ENCODE measurements at regions not wholly inside any gene's neighbourhood (a gene's known extent, or its start where the extent isn't known, plus 50 kb on each side); places are given as distances from the start of the nearest gene placed in this dataset.

DNA sequence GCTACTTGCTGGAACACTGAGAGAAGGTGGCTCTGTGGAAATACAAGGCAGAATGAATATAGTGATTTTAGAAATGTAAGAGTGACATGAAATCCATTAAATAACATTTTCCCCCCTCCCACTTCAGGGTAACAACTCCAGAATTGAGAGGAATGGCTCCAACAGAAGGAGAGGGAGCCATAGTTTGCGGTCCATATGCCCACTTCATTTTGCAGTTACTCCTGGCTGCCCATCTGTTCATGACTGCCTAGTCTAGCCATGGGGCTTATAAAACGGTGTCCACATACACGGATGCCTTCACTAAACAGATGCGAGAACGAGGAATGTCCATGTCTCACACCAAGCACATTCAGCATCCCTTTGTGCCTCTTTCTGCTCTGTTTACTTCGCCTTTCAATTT, 186.7 kb downstream of the TMEM38B start:
- TF ChIP-seq, protein P1, sequence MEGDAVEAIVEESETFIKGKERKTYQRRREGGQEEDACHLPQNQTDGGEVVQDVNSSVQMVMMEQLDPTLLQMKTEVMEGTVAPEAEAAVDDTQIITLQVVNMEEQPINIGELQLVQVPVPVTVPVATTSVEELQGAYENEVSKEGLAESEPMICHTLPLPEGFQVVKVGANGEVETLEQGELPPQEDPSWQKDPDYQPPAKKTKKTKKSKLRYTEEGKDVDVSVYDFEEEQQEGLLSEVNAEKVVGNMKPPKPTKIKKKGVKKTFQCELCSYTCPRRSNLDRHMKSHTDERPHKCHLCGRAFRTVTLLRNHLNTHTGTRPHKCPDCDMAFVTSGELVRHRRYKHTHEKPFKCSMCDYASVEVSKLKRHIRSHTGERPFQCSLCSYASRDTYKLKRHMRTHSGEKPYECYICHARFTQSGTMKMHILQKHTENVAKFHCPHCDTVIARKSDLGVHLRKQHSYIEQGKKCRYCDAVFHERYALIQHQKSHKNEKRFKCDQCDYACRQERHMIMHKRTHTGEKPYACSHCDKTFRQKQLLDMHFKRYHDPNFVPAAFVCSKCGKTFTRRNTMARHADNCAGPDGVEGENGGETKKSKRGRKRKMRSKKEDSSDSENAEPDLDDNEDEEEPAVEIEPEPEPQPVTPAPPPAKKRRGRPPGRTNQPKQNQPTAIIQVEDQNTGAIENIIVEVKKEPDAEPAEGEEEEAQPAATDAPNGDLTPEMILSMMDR (IDR thresholded peaks at IDR 0.05; ENCODE audit: insufficient read depth in 1 of 2, low read depth in 1 of 2, low read length in 1 of 2, severe bottlenecking in 1 of 2, unreplicated experiment in 1 of 2): no peak
- Mint-ChIP-seq H3K27me3 (ENCODE audit: insufficient read depth, unreplicated experiment) (peaks cover 2% of the 10 kb centered on the region), H3K36me3 (ENCODE audit: insufficient read depth, unreplicated experiment) (no peaks in the 10 kb centered on the region), H3K4me1 (ENCODE audit: low read depth, unreplicated experiment) (no peaks in the 10 kb centered on the region), H3K27ac (ENCODE audit: unreplicated experiment) (no peak overlapping the region), H3K9me3 (ENCODE audit: unreplicated experiment) (no peaks in the 10 kb centered on the region), H3K4me3 (ENCODE audit: unreplicated experiment) (no peak overlapping the region)
- POLR2A ChIA-PET: no interaction called here
- H3K9me3 ChIP-seq: no peaks in the 10 kb centered on the region
- no peak overlapping the region for H3K4me3 ChIP-seq (ENCODE audit: low read depth, low read length)
- no peaks in the 10 kb centered on the region for H3K4me1 ChIP-seq
- intact Hi-C loops (cut with micrococcal nuclease; ENCODE audit: unreplicated experiment): loop anchor here (1.0 to 5.0 kb wide), 2 partner anchors 39 to 274 kb away; no protein-coding TSS in a partner anchor
- no TSS peak for BruUV-seq (replicated peaks)
- no peak for DNase-seq
- CTCF ChIA-PET: interaction anchor here (0.6 to 1.8 kb wide), 2 partner anchors 15 to 39 kb away, joined by 3 to 12 read pairs; no protein-coding TSS in a partner anchor
- no peaks in the 10 kb centered on the region for H3K27me3 ChIP-seq (replicated peaks; ENCODE audit: control insufficient read depth, insufficient read depth, low read length)
- H3K36me3 ChIP-seq (ENCODE audit: control insufficient read depth, insufficient read depth, low read length): no peaks in the 10 kb centered on the region

DNA sequence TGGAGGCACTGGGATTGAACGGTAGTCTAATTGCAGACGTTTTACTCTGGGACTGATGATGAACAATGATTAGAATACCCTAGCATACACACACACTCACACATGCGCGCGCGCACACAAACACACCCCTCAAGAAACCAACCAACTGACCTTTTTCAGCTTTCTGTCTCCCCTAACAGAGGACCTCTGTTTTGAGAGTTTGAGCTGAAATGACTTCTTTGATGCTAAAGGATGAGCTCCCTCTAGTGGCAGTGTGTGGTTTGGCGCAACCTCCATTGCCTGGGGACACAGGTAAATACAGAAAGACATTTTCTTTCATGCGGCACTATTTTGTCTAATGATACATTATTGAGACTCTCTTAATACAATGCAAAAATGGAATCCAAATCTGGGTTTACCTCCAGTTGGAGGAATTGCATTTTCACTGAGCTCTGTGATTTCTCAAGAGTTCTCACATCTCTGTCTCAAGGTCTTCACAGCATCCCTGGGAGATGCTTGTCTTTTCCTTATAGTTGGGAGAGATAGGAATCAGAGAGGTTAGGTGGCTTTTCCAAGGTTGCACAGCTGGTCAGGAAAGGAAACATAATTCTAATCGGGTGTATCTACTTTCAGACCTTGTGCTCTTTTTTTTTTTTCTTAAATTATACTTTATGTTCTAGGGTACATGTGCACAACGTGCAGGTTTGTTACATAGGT, 187.5 kb downstream of the TMEM38B start:
- CTCF ChIA-PET: interaction anchor here (0.6 to 1.8 kb wide), 5 partner anchors 16 to 1575 kb away, joined by 3 to 12 read pairs (median 3); no protein-coding TSS in a partner anchor
- DNase-seq: peak; percentile 57 to 61
- no peaks in the 10 kb centered on the region for H3K9me3 ChIP-seq
- Mint-ChIP-seq H3K4me3 (ENCODE audit: unreplicated experiment) (no peak overlapping the region), H3K27ac (ENCODE audit: unreplicated experiment) (no peak overlapping the region), H3K9me3 (ENCODE audit: unreplicated experiment) (no peaks in the 10 kb centered on the region), H3K36me3 (ENCODE audit: insufficient read depth, unreplicated experiment) (no peaks in the 10 kb centered on the region), H3K27me3 (ENCODE audit: insufficient read depth, unreplicated experiment) (peaks cover 2% of the 10 kb centered on the region), H3K4me1 (ENCODE audit: low read depth, unreplicated experiment) (no peaks in the 10 kb centered on the region)
- TF ChIP-seq, protein P1 (IDR thresholded peaks at IDR 0.05; ENCODE audit: insufficient read depth in 1 of 2, low read depth in 1 of 2, low read length in 1 of 2, severe bottlenecking in 1 of 2, unreplicated experiment in 1 of 2): peak; percentile 45 to 71
- no peaks in the 10 kb centered on the region for H3K27me3 ChIP-seq (replicated peaks; ENCODE audit: control insufficient read depth, insufficient read depth, low read length)
- POLR2A ChIA-PET: no interaction called here
- no peaks in the 10 kb centered on the region for H3K4me1 ChIP-seq
- no TSS peak for BruUV-seq (replicated peaks)
- intact Hi-C loops (cut with micrococcal nuclease; ENCODE audit: unreplicated experiment): loop anchor here (1.0 to 5.0 kb wide), 2 partner anchors 40 to 275 kb away; no protein-coding TSS in a partner anchor
- no peaks in the 10 kb centered on the region for H3K36me3 ChIP-seq (ENCODE audit: control insufficient read depth, insufficient read depth, low read length)
- H3K4me3 ChIP-seq (ENCODE audit: low read depth, low read length): no peak overlapping the region

DNA sequence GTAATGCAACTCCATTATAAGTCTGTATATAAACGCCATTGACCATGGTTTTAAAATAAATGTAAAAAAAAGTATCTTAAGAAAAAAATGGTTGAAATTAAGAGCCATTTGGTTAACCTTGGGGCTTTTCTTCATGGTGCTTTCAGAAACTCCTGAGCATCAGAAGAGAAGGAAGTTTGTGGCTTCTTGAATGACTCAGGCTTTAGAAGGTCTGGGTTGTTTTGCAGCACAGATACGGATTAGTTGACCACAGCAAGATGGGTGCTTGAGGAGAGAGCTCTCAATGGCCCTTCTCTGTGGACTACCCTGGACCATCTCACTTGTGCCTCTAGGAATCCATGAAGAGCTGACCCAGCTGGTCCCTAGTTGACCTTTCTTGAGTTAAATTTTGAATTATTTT, 189.5 kb downstream of the TMEM38B start:
- Mint-ChIP-seq H3K4me3 (ENCODE audit: unreplicated experiment) (no peak overlapping the region), H3K36me3 (ENCODE audit: insufficient read depth, unreplicated experiment) (no peaks in the 10 kb centered on the region), H3K4me1 (ENCODE audit: low read depth, unreplicated experiment) (no peaks in the 10 kb centered on the region), H3K27me3 (ENCODE audit: insufficient read depth, unreplicated experiment) (peaks cover 2% of the 10 kb centered on the region), H3K27ac (ENCODE audit: unreplicated experiment) (no peak overlapping the region), H3K9me3 (ENCODE audit: unreplicated experiment) (no peaks in the 10 kb centered on the region)
- CTCF ChIA-PET: no interaction called here
- POLR2A ChIA-PET: no interaction called here
- Histone ChIP-seq H3K36me3 (ENCODE audit: control insufficient read depth, insufficient read depth, low read length) (no peaks in the 10 kb centered on the region), H3K4me1 (no peaks in the 10 kb centered on the region), H3K4me3 (ENCODE audit: low read depth, low read length) (no peak overlapping the region), H3K9me3 (no peaks in the 10 kb centered on the region), H3K27me3 (replicated peaks; ENCODE audit: control insufficient read depth, insufficient read depth, low read length) (no peaks in the 10 kb centered on the region)
- no peak for DNase-seq
- intact Hi-C loops (cut with micrococcal nuclease; ENCODE audit: unreplicated experiment): loop anchor here (5.0 kb wide), 1 partner anchor 277 kb away; no protein-coding TSS in a partner anchor
- no TSS peak for BruUV-seq (replicated peaks)
- TF ChIP-seq, protein P1 (IDR thresholded peaks at IDR 0.05; ENCODE audit: insufficient read depth in 1 of 2, low read depth in 1 of 2, low read length in 1 of 2, severe bottlenecking in 1 of 2, unreplicated experiment in 1 of 2): no peak
